Ovary (tissue), 3 donors: ENCODE measurements at regions not wholly inside any gene's neighbourhood (a gene's known extent, or its start where the extent isn't known, plus 50 kb on each side); places are given as distances from the start of the nearest gene placed in this dataset.

Experiments
- CTCF ChIP-seq, 3 donors: fragments of 450-650 bp in 2 of 3; fragments of 200-600 bp in 1 of 3; IDR thresholded peaks; one replicate each; pipeline versions ENCODE4 v1.5.1 to v1.8.0; 2016 to 2022; ENCODE audit warnings: antibody characterized with exemption in 3 of 3, mild to moderate bottlenecking in 1 of 3
- EP300 ChIP-seq: sonication (generic); formaldehyde crosslinking; IDR thresholded peaks from one replicate; pipeline ENCODE4 v1.6.1; 2017; ENCODE audit warnings: antibody characterized with exemption
- POLR2A ChIP-seq: fragments of 450-650 bp; IDR thresholded peaks from one replicate; pipeline ENCODE4 v1.6.1; 2017; ENCODE audit warnings: antibody characterized with exemption, mild to moderate bottlenecking, moderate library complexity
- donor health status: DM: no; HTN: no; CAD: no.

DNA sequence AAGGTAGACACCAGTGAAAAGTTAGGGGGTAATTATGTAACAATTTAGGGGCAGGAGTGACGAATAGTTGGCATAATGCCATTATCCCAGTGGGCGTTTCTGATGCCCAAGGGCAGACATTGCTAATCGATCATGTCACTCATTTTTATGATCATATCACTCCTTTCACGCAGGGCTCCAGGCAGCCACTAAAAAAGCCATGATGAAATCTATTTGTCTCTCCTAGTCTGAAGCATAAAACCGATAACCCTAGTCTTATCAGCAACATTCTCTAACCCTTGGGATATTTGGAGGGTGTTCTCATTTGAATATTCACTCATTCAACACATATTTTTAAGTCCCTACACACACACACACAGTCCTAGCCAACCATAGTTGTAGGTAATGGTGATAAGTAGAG lies 114.9 kb downstream of the NMUR2 start:
- TF ChIP-seq CTCF (IDR thresholded peaks at IDR 0.05) (no peak), POLR2A (no peak), EP300 (no peak)
